ENCODE measurements at regions not wholly inside any gene's neighbourhood (a gene's known extent, or its start where the extent isn't known, plus 50 kb on each side); places are given as distances from the start of the nearest gene placed in this dataset.

GRCh38 chr4:179272282-179272681 lies 1830.0 kb upstream of the AGA start:
- no peak for TF ChIP-seq CTCF (IDR thresholded peaks at IDR 0.05)
- no peak for TF ChIP-seq POLR2A (IDR thresholded peaks at IDR 0.05)
